ENCODE measurements at regions not wholly inside any gene's neighbourhood (a gene's known extent, or its start where the extent isn't known, plus 50 kb on each side); places are given as distances from the start of the nearest gene placed in this dataset.

GRCh38 chr2:144705328-144706245 is 185.7 kb upstream of the ZEB2 start:
- Histone ChIP-seq H3K4me1 (ENCODE audit: insufficient read depth, low read length) (no peaks in the 10 kb centered on the region), H3K79me2 (ENCODE audit: insufficient read depth, low read length) (no peaks in the 10 kb centered on the region), H2AK5ac (ENCODE audit: insufficient read length, low read length) (no peak overlapping the region), H3K23ac (ENCODE audit: insufficient read length, low read depth, low read length) (no peak overlapping the region), H3K79me1 (ENCODE audit: insufficient read depth, low read depth, low read length, poor library complexity, severe bottlenecking) (no peaks in the 10 kb centered on the region), H3K56ac (ENCODE audit: insufficient read length, low read depth, low read length) (no peak overlapping the region), H2BK12ac (ENCODE audit: insufficient read length, low read depth, low read length) (no peak overlapping the region), H3K23me2 (ENCODE audit: insufficient read length, low read depth, low read length, poor library complexity, severe bottlenecking) (no peaks in the 10 kb centered on the region), H3K18ac (ENCODE audit: insufficient read length, low read depth, low read length) (no peak overlapping the region), H4K8ac (replicated peaks; ENCODE audit: insufficient read length, low read depth, low read length) (no peak overlapping the region), H3K9ac (ENCODE audit: extremely low read depth, insufficient read length, low read length) (no peak overlapping the region), H2BK20ac (ENCODE audit: low read depth, low read length, poor library complexity, severe bottlenecking) (no peak overlapping the region), H2BK120ac (ENCODE audit: low read depth, low read length, poor library complexity, severe bottlenecking) (no peak overlapping the region), H3K4ac (ENCODE audit: low read depth, low read length) (no peak overlapping the region), H2BK15ac (ENCODE audit: low read depth, low read length) (no peak overlapping the region), H3K14ac (ENCODE audit: insufficient read depth, low read length) (no peak overlapping the region), H4K20me1 (ENCODE audit: control insufficient read depth, insufficient read depth, insufficient read length) (no peaks in the 10 kb centered on the region), H2AFZ (ENCODE audit: low read length) (no peak overlapping the region), H3K27ac (ENCODE audit: insufficient read length, low read depth, low read length) (no peak overlapping the region), H4K91ac (ENCODE audit: insufficient read length, low read depth, low read length) (no peak overlapping the region), H3T11ph (ENCODE audit: low read length) (no peak overlapping the region), H3K9me3 (ENCODE audit: control insufficient read depth, low read depth, low read length) (no peaks in the 10 kb centered on the region), H4K5ac (ENCODE audit: insufficient read length, low read depth, low read length) (no peak overlapping the region), H3K4me2 (ENCODE audit: insufficient read depth, insufficient read length, low read length) (no peak overlapping the region), H3K27me3 (ENCODE audit: insufficient read depth, low read length) (no peaks in the 10 kb centered on the region), H2BK5ac (ENCODE audit: insufficient read length, low read length) (no peak overlapping the region)
- no peak for TF ChIP-seq CTCF (conservative IDR thresholded peaks at IDR 0.05)
- H3K27ac Mint-ChIP-seq, result no peak overlapping the region
- DNase-seq, result no peak
- no peaks in the 10 kb centered on the region for H3K9me3 Mint-ChIP-seq
- WGBS (ENCODE audit: extremely low coverage, insufficient read length, low lambda C conversion rate), result no CpG with 5 or more reads among the region's 4 CpGs
- no peaks in the 10 kb centered on the region for H3K27me3 Mint-ChIP-seq (ENCODE audit: low read depth)
- H3K4me3 Mint-ChIP-seq, result no peak overlapping the region
- no peaks in the 10 kb centered on the region for H3K36me3 Mint-ChIP-seq (ENCODE audit: insufficient read depth in 1 of 3, low read depth in 3 of 3)
- H3K4me1 Mint-ChIP-seq, result peaks cover under 1 to 3% of the 10 kb centered on the region in 2 experiments
